ENCODE measurements at regions not wholly inside any gene's neighbourhood (a gene's known extent, or its start where the extent isn't known, plus 50 kb on each side); places are given as distances from the start of the nearest gene placed in this dataset.
A peak's percentile ranks its signal among the peaks of the same experiment; 100 is the strongest.

GRCh38 chr7:41205600-41205999 lies 497.3 kb downstream of the INHBA start:
- WGBS (ENCODE audit: insufficient coverage, insufficient replicate concordance, low lambda C conversion rate, missing lambda C conversion rate) = 0% methylated on average over 2 of the region's 2 CpGs
- no peak for TF ChIP-seq ZNF217 (IDR thresholded peaks at IDR 0.05)
- peak; percentile 76 for TF ChIP-seq RUNX3 (IDR thresholded peaks at IDR 0.05; ENCODE audit: low read length)
- peak; percentile 93 for TF ChIP-seq RELB (IDR thresholded peaks at IDR 0.05; ENCODE audit: low read depth)
- TF ChIP-seq FOS (IDR thresholded peaks at IDR 0.05; ENCODE audit: borderline replicate concordance, extremely low read depth, insufficient read length) = no peak
- no peak for TF ChIP-seq SP1 (IDR thresholded peaks at IDR 0.05; ENCODE audit: low read depth, low read length)
- TF ChIP-seq, protein P1, sequence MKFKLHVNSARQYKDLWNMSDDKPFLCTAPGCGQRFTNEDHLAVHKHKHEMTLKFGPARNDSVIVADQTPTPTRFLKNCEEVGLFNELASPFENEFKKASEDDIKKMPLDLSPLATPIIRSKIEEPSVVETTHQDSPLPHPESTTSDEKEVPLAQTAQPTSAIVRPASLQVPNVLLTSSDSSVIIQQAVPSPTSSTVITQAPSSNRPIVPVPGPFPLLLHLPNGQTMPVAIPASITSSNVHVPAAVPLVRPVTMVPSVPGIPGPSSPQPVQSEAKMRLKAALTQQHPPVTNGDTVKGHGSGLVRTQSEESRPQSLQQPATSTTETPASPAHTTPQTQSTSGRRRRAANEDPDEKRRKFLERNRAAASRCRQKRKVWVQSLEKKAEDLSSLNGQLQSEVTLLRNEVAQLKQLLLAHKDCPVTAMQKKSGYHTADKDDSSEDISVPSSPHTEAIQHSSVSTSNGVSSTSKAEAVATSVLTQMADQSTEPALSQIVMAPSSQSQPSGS (IDR thresholded peaks at IDR 0.05; ENCODE audit: low read length) = peak; percentile 74
- no peak for TF ChIP-seq NFXL1 (IDR thresholded peaks at IDR 0.05; ENCODE audit: borderline replicate concordance)
- TF ChIP-seq, protein P2, sequence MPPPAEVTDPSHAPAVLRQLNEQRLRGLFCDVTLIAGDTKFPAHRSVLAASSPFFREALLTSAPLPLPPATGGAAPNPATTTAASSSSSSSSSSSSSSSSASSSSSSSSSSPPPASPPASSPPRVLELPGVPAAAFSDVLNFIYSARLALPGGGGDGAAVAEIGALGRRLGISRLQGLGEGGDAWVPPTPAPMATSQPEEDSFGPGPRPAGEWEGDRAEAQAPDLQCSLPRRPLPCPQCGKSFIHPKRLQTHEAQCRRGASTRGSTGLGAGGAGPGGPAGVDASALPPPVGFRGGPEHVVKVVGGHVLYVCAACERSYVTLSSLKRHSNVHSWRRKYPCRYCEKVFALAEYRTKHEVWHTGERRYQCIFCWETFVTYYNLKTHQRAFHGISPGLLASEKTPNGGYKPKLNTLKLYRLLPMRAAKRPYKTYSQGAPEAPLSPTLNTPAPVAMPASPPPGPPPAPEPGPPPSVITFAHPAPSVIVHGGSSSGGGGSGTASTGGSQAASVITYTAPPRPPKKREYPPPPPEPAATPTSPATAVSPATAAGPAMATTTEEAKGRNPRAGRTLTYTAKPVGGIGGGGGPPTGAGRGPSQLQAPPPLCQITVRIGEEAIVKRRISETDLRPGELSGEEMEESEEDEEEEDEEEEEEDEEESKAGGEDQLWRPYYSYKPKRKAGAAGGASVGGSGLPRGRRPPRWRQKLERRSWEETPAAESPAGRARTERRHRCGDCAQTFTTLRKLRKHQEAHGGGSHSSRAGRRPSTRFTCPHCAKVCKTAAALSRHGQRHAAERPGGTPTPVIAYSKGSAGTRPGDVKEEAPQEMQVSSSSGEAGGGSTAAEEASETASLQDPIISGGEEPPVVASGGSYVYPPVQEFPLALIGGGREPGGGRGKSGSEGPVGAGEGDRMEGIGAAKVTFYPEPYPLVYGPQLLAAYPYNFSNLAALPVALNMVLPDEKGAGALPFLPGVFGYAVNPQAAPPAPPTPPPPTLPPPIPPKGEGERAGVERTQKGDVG (CRISPR knock-in tag; IDR thresholded peaks at IDR 0.05) = no peak
- peak; percentile 68; the same call in 1 of the 2 replicates for TF ChIP-seq FOXM1 (IDR thresholded peaks at IDR 0.05; ENCODE audit: low read depth, low read length)
- TF ChIP-seq, protein P3, sequence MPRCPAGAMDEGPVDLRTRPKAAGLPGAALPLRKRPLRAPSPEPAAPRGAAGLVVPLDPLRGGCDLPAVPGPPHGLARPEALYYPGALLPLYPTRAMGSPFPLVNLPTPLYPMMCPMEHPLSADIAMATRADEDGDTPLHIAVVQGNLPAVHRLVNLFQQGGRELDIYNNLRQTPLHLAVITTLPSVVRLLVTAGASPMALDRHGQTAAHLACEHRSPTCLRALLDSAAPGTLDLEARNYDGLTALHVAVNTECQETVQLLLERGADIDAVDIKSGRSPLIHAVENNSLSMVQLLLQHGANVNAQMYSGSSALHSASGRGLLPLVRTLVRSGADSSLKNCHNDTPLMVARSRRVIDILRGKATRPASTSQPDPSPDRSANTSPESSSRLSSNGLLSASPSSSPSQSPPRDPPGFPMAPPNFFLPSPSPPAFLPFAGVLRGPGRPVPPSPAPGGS (IDR thresholded peaks at IDR 0.05; ENCODE audit: borderline replicate concordance, insufficient read depth, low read depth, low read length, poor library complexity, severe bottlenecking) = no peak
- TF ChIP-seq NFIC (IDR thresholded peaks at IDR 0.05; ENCODE audit: low read depth, low read length) = peak; percentile 74
- peak; percentile 50 for TF ChIP-seq IKZF1 (conservative IDR thresholded peaks at IDR 0.05)
- no peak for TF ChIP-seq RFX5 (IDR thresholded peaks at IDR 0.05; ENCODE audit: low read depth, low read length)
- TF ChIP-seq MTA2 (IDR thresholded peaks at IDR 0.05; ENCODE audit: low read depth) = no peak
- no peak for TF ChIP-seq TCF3 (IDR thresholded peaks at IDR 0.05; ENCODE audit: borderline replicate concordance, insufficient read depth, low read depth, low read length)
- no peak for TF ChIP-seq RBBP5 (conservative IDR thresholded peaks at IDR 0.05)
- TF ChIP-seq IKZF2 (IDR thresholded peaks at IDR 0.05) = peak in 1 of 2 experiments; percentile 56; a peak in 2 of 4 replicates
- TF ChIP-seq NR2F1 (conservative IDR thresholded peaks at IDR 0.05) = peak; percentile 93
- TF ChIP-seq MEF2A (IDR thresholded peaks at IDR 0.05; ENCODE audit: insufficient read depth, low read depth, low read length) = peak; percentile 88

More at GRCh38 chr7:41205600-41205999, 497.3 kb downstream of the INHBA start:
- ChIA-PET SMC1A (ENCODE audit: uncharacterized antibody, unreplicated experiment) (no interaction called here), CTCF (interaction anchor here (0.8 to 1.4 kb wide), 4 partner anchors 9 to 202 kb away, joined by 3 to 4 read pairs (median 3); no protein-coding TSS in a partner anchor), RAD21 (ENCODE audit: unreplicated experiment) (no interaction called here), POLR2A (interaction anchor here (0.9 kb wide), 1 partner anchor 9 kb away, joined by 3 read pairs; no protein-coding TSS in a partner anchor)
- Histone ChIP-seq H3K9me3 (replicated peaks; ENCODE audit: control insufficient read depth, insufficient read depth, low read length) (no peaks in the 10 kb centered on the region; the same call in 2 of the 3 replicates), H4K20me1 (ENCODE audit: control insufficient read depth, insufficient read depth) (no peaks in the 10 kb centered on the region), H3K27ac (ENCODE audit: control insufficient read depth, insufficient read depth) (peak overlapping the region; percentile 50; the same call in 1 of the 2 replicates), H3K36me3 (ENCODE audit: control insufficient read depth in 2 of 2, insufficient read depth in 2 of 2, low read length in 1 of 2) (no peaks in the 10 kb centered on the region), H3K79me2 (ENCODE audit: control insufficient read depth, insufficient read depth, low read length) (no peaks in the 10 kb centered on the region), H3K9ac (ENCODE audit: control insufficient read depth, insufficient read depth, low read length) (no peak overlapping the region), H3K4me3 (no peak overlapping the region), H3K27me3 (replicated peaks in 1 of 2; ENCODE audit: control insufficient read depth in 2 of 2, insufficient read depth in 2 of 2, low read length in 1 of 2) (no peaks in the 10 kb centered on the region), H2AFZ (ENCODE audit: control insufficient read depth, low read depth, low read length) (peak overlapping the region; percentile 22; the same call in 1 of the 2 replicates), H3K4me2 (ENCODE audit: control insufficient read depth, insufficient read depth) (no peak overlapping the region), H3K4me1 (ENCODE audit: control insufficient read depth, insufficient read depth, low read length) (no peaks in the 10 kb centered on the region)
- BruUV-seq (replicated peaks) = no TSS peak
- intact Hi-C loops (cut with micrococcal nuclease; ENCODE audit: unreplicated experiment) = loop anchor here (1.0 to 10.0 kb wide), 2 partner anchors 98 to 679 kb away; no protein-coding TSS in a partner anchor
- peak; percentile 82 for ATAC-seq
- in situ Hi-C loops (cut with MboI) = no loop called here
- peak; percentile 36 for DNase-seq (ENCODE audit: low read depth, low spot score)
- no peak for FAIRE-seq

All from GM12878 (cell line).